ENCODE measurements at regions not wholly inside any gene's neighbourhood (a gene's known extent, or its start where the extent isn't known, plus 50 kb on each side); places are given as distances from the start of the nearest gene placed in this dataset.

DNA sequence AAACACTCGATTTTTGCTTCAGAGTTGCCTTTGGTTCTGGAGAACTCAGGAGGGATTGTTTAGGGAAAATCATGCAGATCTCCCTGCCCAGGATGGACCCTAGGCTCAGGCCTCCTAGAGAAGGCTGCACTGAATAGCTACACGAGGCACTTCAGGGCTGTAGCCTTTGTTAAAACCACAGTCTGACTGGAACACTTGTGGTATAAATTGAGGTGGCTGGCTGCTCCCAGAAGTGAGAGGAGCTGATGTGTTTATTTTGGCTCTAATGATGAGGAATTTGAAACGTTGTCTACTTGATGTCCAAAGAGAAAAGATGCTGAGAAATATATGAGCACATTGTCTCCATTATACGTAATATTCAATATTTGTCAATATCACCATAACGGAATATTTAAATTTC is 762.1 kb upstream of the ARGLU1 start:
- Histone ChIP-seq H2AFZ (ENCODE audit: low read depth, low read length) (no peak overlapping the region), H3K36me3 (ENCODE audit: control insufficient read depth, insufficient read depth, low read length) (no peaks in the 10 kb centered on the region), H3K27me3 (ENCODE audit: control insufficient read depth in 2 of 2, insufficient read depth in 2 of 2, low read length in 2 of 2) (no peaks in the 10 kb centered on the region), H3K79me2 (ENCODE audit: control insufficient read depth, insufficient read depth, low read length) (no peaks in the 10 kb centered on the region), H3K9me1 (ENCODE audit: control insufficient read depth, insufficient read depth, low read length) (no peaks in the 10 kb centered on the region), H3K9ac (ENCODE audit: insufficient read depth in 1 of 2, low read depth in 2 of 2, low read length in 2 of 2) (no peak overlapping the region), H3K4me1 (replicated peaks in 1 of 2; ENCODE audit: control insufficient read depth in 2 of 2, insufficient read depth in 2 of 2, low read length in 2 of 2) (no peaks in the 10 kb centered on the region), H3K4me2 (ENCODE audit: insufficient read depth, low read length) (no peak overlapping the region), H3K4me3 (no peak overlapping the region), H3K9me3 (replicated peaks; ENCODE audit: control insufficient read depth, insufficient read depth, low read depth, low read length) (no peaks in the 10 kb centered on the region), H3K27ac (ENCODE audit: extremely low read depth, low read depth, low read length) (no peak overlapping the region), H4K20me1 (replicated peaks; ENCODE audit: control insufficient read depth, insufficient read depth, low read length) (no peaks in the 10 kb centered on the region)
- POLR2A ChIA-PET, result no interaction called here
- intact Hi-C loops (cut with micrococcal nuclease) (no loop called here), in situ Hi-C loops (cut with MboI) (no loop called here)
- BruUV-seq (replicated peaks), result no TSS peak
- CTCF ChIA-PET (ENCODE audit: low intra/inter-chr PET ratio), result no interaction called here
- no peak for DNase-seq (ENCODE audit: extremely low read depth in 1 of 4, low spot score in 3 of 4)
- WGBS (ENCODE audit: insufficient coverage, low coverage, missing lambda C conversion rate), result 3% methylated on average over 5 of the region's 5 CpGs
- FAIRE-seq, result no peak
- ATAC-seq, result no peak
- no peak for TF ChIP-seq SAP30 (IDR thresholded peaks at IDR 0.05; ENCODE audit: borderline replicate concordance, insufficient read depth, low read depth, low read length, poor library complexity, severe bottlenecking)
- TF ChIP-seq, protein P1, sequence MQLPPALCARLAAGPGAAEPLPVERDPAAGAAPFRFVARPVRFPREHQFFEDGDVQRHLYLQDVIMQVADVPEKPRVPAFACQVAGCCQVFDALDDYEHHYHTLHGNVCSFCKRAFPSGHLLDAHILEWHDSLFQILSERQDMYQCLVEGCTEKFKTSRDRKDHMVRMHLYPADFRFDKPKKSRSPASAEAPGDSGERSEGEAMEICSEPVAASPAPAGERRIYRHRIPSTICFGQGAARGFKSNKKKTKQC (CRISPR knock-in tag; IDR thresholded peaks at IDR 0.05), result no peak
- no peak for TF ChIP-seq SRF (CRISPR knock-in tag; IDR thresholded peaks at IDR 0.05)
- TF ChIP-seq RBM17 (IDR thresholded peaks at IDR 0.05; ENCODE audit: borderline replicate concordance, low read depth, low read length), result no peak
- TF ChIP-seq SRSF7 (optimal IDR thresholded peaks at IDR 0.05; ENCODE audit: low read depth, low read length), result no peak
- TF ChIP-seq ZBTB1 (CRISPR knock-in tag; IDR thresholded peaks at IDR 0.05; ENCODE audit: borderline replicate concordance, low read depth), result no peak
- no peak for TF ChIP-seq SIRT6 (IDR thresholded peaks at IDR 0.05; ENCODE audit: low read depth, low read length)
- TF ChIP-seq ARID1B (IDR thresholded peaks at IDR 0.05), result no peak
- TF ChIP-seq ZNF695 (CRISPR knock-in tag; IDR thresholded peaks at IDR 0.05), result no peak
- TF ChIP-seq ZFP1 (CRISPR knock-in tag; IDR thresholded peaks at IDR 0.05), result no peak
- TF ChIP-seq, protein P2, sequence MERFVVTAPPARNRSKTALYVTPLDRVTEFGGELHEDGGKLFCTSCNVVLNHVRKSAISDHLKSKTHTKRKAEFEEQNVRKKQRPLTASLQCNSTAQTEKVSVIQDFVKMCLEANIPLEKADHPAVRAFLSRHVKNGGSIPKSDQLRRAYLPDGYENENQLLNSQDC (CRISPR knock-in tag; IDR thresholded peaks at IDR 0.05), result no peak
- TF ChIP-seq, protein P3, sequence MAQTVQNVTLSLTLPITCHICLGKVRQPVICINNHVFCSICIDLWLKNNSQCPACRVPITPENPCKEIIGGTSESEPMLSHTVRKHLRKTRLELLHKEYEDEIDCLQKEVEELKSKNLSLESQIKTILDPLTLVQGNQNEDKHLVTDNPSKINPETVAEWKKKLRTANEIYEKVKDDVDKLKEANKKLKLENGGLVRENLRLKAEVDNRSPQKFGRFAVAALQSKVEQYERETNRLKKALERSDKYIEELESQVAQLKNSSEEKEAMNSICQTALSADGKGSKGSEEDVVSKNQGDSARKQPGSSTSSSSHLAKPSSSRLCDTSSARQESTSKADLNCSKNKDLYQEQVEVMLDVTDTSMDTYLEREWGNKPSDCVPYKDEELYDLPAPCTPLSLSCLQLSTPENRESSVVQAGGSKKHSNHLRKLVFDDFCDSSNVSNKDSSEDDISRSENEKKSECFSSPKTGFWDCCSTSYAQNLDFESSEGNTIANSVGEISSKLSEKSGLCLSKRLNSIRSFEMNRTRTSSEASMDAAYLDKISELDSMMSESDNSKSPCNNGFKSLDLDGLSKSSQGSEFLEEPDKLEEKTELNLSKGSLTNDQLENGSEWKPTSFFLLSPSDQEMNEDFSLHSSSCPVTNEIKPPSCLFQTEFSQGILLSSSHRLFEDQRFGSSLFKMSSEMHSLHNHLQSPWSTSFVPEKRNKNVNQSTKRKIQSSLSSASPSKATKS (CRISPR knock-in tag; IDR thresholded peaks at IDR 0.05), result no peak
- TF ChIP-seq, protein P4, sequence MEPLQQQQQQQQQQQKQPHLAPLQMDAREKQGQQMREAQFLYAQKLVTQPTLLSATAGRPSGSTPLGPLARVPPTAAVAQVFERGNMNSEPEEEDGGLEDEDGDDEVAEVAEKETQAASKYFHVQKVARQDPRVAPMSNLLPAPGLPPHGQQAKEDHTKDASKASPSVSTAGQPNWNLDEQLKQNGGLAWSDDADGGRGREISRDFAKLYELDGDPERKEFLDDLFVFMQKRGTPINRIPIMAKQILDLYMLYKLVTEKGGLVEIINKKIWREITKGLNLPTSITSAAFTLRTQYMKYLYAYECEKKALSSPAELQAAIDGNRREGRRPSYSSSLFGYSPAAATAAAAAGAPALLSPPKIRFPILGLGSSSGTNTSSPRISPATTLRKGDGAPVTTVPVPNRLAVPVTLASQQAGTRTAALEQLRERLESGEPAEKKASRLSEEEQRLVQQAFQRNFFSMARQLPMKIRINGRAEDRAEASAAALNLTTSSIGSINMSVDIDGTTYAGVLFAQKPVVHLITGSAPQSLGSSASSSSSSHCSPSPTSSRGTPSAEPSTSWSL (CRISPR knock-in tag; IDR thresholded peaks at IDR 0.05; ENCODE audit: borderline replicate concordance), result no peak
- TF ChIP-seq GABPA (tag; conservative IDR thresholded peaks at IDR 0.05; ENCODE audit: low read depth), result no peak
- no peak for TF ChIP-seq ZNF589 (CRISPR knock-in tag; IDR thresholded peaks at IDR 0.05; ENCODE audit: low read depth)
- no peak for TF ChIP-seq MECOM (CRISPR knock-in tag; IDR thresholded peaks at IDR 0.05)

All from K562 (cell line).